IPS-20b (cell line): ENCODE measurements at regions not wholly inside any gene's neighbourhood (a gene's known extent, or its start where the extent isn't known, plus 50 kb on each side); places are given as distances from the start of the nearest gene placed in this dataset.
"Not testable (repeated sequence)": the region's sequence is repeated elsewhere in the genome, so short reads cannot be mapped to it uniquely, and the experiment has no call there.

Source experiments
- H3K27ac ChIP-seq: one replicate; pipeline ENCODE4 v1.5.1; 2013; ENCODE audit warnings: low read length
- H3K27me3 ChIP-seq: 2 replicates; pipeline ENCODE4 v1.6.1; 2013; ENCODE audit warnings: mild to moderate bottlenecking, low read length, inconsistent platforms; ENCODE audit not compliant: insufficient read depth
- H3K36me3 ChIP-seq: 2 replicates; pipeline ENCODE4 v1.6.1; 2013; ENCODE audit warnings: low read depth, mild to moderate bottlenecking, inconsistent platforms, low read length, moderate library complexity; ENCODE audit not compliant: insufficient read depth
- H3K4me1 ChIP-seq: 2 replicates; pipeline ENCODE4 v1.6.1; 2013; ENCODE audit warnings: mild to moderate bottlenecking, control low read depth, inconsistent platforms, low read length, moderate library complexity; ENCODE audit not compliant: insufficient read depth
- H3K4me3 ChIP-seq: 2 replicates; pipeline ENCODE4 v1.5.1; 2013; ENCODE audit warnings: mild to moderate bottlenecking, low read length, inconsistent platforms
- H3K9ac ChIP-seq: 2 replicates; pipeline ENCODE4 v1.6.1; 2013; ENCODE audit warnings: low read depth, mild to moderate bottlenecking, inconsistent platforms, low read length, moderate library complexity
- H3K9me3 ChIP-seq: 2 replicates; pipeline ENCODE4 v1.6.1; 2013; ENCODE audit warnings: mild to moderate bottlenecking, low read depth, low read length, inconsistent platforms; ENCODE audit not compliant: insufficient read depth

- no peaks in the 10 kb centered on the region for H3K4me1 ChIP-seq
- H3K27ac ChIP-seq = no peak overlapping the region
- H3K36me3 ChIP-seq = no peaks in the 10 kb centered on the region
- H3K9ac ChIP-seq = no peak overlapping the region
- H3K27me3 ChIP-seq = no peaks in the 10 kb centered on the region
- H3K9me3 ChIP-seq = no peaks in the 10 kb centered on the region
- no peak overlapping the region for H3K4me3 ChIP-seq
Observed at GRCh38 chr6:19609972-19610641, 227.1 kb upstream of the ID4 start.

- H3K9me3 ChIP-seq, H3K27me3 ChIP-seq, H3K36me3 ChIP-seq, H3K27ac ChIP-seq, H3K9ac ChIP-seq, H3K4me1 ChIP-seq, H3K4me3 ChIP-seq: not testable (repeated sequence)
Observed at GRCh38 chr6:19612672-19613466, 224.3 kb upstream of the ID4 start.

GRCh38 chr6:19613678-19614077 lies 223.5 kb upstream of the ID4 start:
- no peak overlapping the region for H3K27ac ChIP-seq

GRCh38 chr6:19616022-19616421 lies 221.1 kb upstream of the ID4 start:
- Histone ChIP-seq H3K27ac (no peak overlapping the region), H3K4me1 (no peaks in the 10 kb centered on the region), H3K9ac (no peak overlapping the region), H3K4me3 (no peak overlapping the region), H3K27me3 (no peaks in the 10 kb centered on the region), H3K36me3 (no peaks in the 10 kb centered on the region), H3K9me3 (no peaks in the 10 kb centered on the region)

More at GRCh38 chr6:19613678-19614077, 223.5 kb upstream of the ID4 start:
- H3K4me1 ChIP-seq = no peaks in the 10 kb centered on the region
- H3K27me3 ChIP-seq = no peaks in the 10 kb centered on the region
- no peaks in the 10 kb centered on the region for H3K9me3 ChIP-seq
- H3K36me3 ChIP-seq = no peaks in the 10 kb centered on the region
- no peak overlapping the region for H3K9ac ChIP-seq
- no peak overlapping the region for H3K4me3 ChIP-seq

GRCh38 chr6:19632230-19632629 lies 204.9 kb upstream of the ID4 start:
- no peak overlapping the region for H3K27ac ChIP-seq
- no peaks in the 10 kb centered on the region for H3K4me1 ChIP-seq
- no peak overlapping the region for H3K9ac ChIP-seq
- no peak overlapping the region for H3K4me3 ChIP-seq
- H3K36me3 ChIP-seq = no peaks in the 10 kb centered on the region
- no peaks in the 10 kb centered on the region for H3K27me3 ChIP-seq
- H3K9me3 ChIP-seq = no peaks in the 10 kb centered on the region

GRCh38 chr6:19632786-19633185 lies 204.4 kb upstream of the ID4 start:
- Histone ChIP-seq H3K4me3 (no peak overlapping the region), H3K9ac (no peak overlapping the region), H3K9me3 (no peaks in the 10 kb centered on the region), H3K4me1 (no peaks in the 10 kb centered on the region), H3K36me3 (no peaks in the 10 kb centered on the region), H3K27ac (no peak overlapping the region), H3K27me3 (no peaks in the 10 kb centered on the region)

- Histone ChIP-seq H3K27ac (no peak overlapping the region), H3K9ac (no peak overlapping the region), H3K27me3 (no peaks in the 10 kb centered on the region)
Observed at GRCh38 chr6:19635728-19636127, 201.4 kb upstream of the ID4 start.

GRCh38 chr6:19637010-19637409 lies 200.2 kb upstream of the ID4 start:
- no peak overlapping the region for H3K27ac ChIP-seq
- no peaks in the 10 kb centered on the region for H3K27me3 ChIP-seq
- H3K36me3 ChIP-seq = no peaks in the 10 kb centered on the region
- no peaks in the 10 kb centered on the region; the same call in 1 of the 2 replicates for H3K9me3 ChIP-seq
- H3K4me1 ChIP-seq = no peaks in the 10 kb centered on the region
- H3K9ac ChIP-seq = no peak overlapping the region
- no peak overlapping the region for H3K4me3 ChIP-seq

More at GRCh38 chr6:19635728-19636127, 201.4 kb upstream of the ID4 start:
- no peaks in the 10 kb centered on the region for H3K4me1 ChIP-seq
- H3K4me3 ChIP-seq = no peak overlapping the region
- H3K36me3 ChIP-seq = no peaks in the 10 kb centered on the region
- H3K9me3 ChIP-seq = no peaks in the 10 kb centered on the region; the same call in 1 of the 2 replicates

GRCh38 chr6:19638931-19639330 lies 198.2 kb upstream of the ID4 start:
- Histone ChIP-seq H3K36me3 (no peaks in the 10 kb centered on the region), H3K9ac (no peak overlapping the region), H3K4me3 (no peak overlapping the region), H3K9me3 (no peaks in the 10 kb centered on the region; the same call in 1 of the 2 replicates), H3K4me1 (no peaks in the 10 kb centered on the region), H3K27me3 (no peaks in the 10 kb centered on the region), H3K27ac (no peak overlapping the region)

- no peak overlapping the region for H3K4me3 ChIP-seq
- H3K4me1 ChIP-seq = no peaks in the 10 kb centered on the region
- no peaks in the 10 kb centered on the region for H3K36me3 ChIP-seq
- H3K9ac ChIP-seq = no peak overlapping the region
- no peaks in the 10 kb centered on the region for H3K27me3 ChIP-seq
- no peak overlapping the region for H3K27ac ChIP-seq
- no peaks in the 10 kb centered on the region; the same call in 1 of the 2 replicates for H3K9me3 ChIP-seq
Observed at GRCh38 chr6:19643287-19643686, 193.9 kb upstream of the ID4 start.

- Histone ChIP-seq H3K4me1 (no peaks in the 10 kb centered on the region), H3K27me3 (no peaks in the 10 kb centered on the region), H3K9ac (no peak overlapping the region)
Observed at GRCh38 chr6:19643713-19644112, 193.5 kb upstream of the ID4 start.

GRCh38 chr6:19655744-19656143 lies 181.4 kb upstream of the ID4 start:
- H3K27ac ChIP-seq = no peak overlapping the region
- no peaks in the 10 kb centered on the region for H3K9me3 ChIP-seq
- no peak overlapping the region for H3K4me3 ChIP-seq
- peaks cover 12% of the 10 kb centered on the region; the same call in 1 of the 2 replicates for H3K4me1 ChIP-seq
- H3K36me3 ChIP-seq = no peaks in the 10 kb centered on the region
- no peaks in the 10 kb centered on the region for H3K27me3 ChIP-seq
- no peak overlapping the region for H3K9ac ChIP-seq

More at GRCh38 chr6:19643713-19644112, 193.5 kb upstream of the ID4 start:
- Histone ChIP-seq H3K4me3 (no peak overlapping the region), H3K9me3 (no peaks in the 10 kb centered on the region), H3K36me3 (no peaks in the 10 kb centered on the region), H3K27ac (no peak overlapping the region)
